ENCODE measurements at regions not wholly inside any gene's neighbourhood (a gene's known extent, or its start where the extent isn't known, plus 50 kb on each side); places are given as distances from the start of the nearest gene placed in this dataset.

- no peak overlapping the region for H2BK15ac ChIP-seq (ENCODE audit: low read depth, low read length)
- ChIA-PET CTCF (no interaction called here), POLR2A (ENCODE audit: unreplicated experiment) (no interaction called here)
- H3K4me3 ChIP-seq (ENCODE audit: insufficient read depth, low read depth, low read length) = no peak overlapping the region
- H3K27me3 ChIP-seq (ENCODE audit: control insufficient read depth, insufficient read depth, low read length) = no peaks in the 10 kb centered on the region
- intact Hi-C loops (cut with micrococcal nuclease) = no loop called here
- no peaks in the 10 kb centered on the region for H3K79me1 ChIP-seq (ENCODE audit: low read depth in 1 of 2, low read length in 2 of 2)
- H2BK5ac ChIP-seq (ENCODE audit: low read depth, low read length, poor library complexity, severe bottlenecking) = no peak overlapping the region
- H3K9me1 ChIP-seq (ENCODE audit: insufficient read depth, low read length) = no peaks in the 10 kb centered on the region
- H3K9me3 ChIP-seq (ENCODE audit: control insufficient read depth, insufficient read depth, low read length) = no peaks in the 10 kb centered on the region
- no peak for TF ChIP-seq RCOR1 (IDR thresholded peaks at IDR 0.05; ENCODE audit: insufficient replicate concordance, low read length)
- no peak for TF ChIP-seq MAZ (IDR thresholded peaks at IDR 0.05; ENCODE audit: borderline replicate concordance, low read depth, low read length)
- no peak for TF ChIP-seq POLR2A (IDR thresholded peaks at IDR 0.05; ENCODE audit: low read depth, low read length)
- no peak for TF ChIP-seq BHLHE40 (IDR thresholded peaks at IDR 0.05; ENCODE audit: low read depth, low read length)
- no peak for TF ChIP-seq NFE2L2 (IDR thresholded peaks at IDR 0.05; ENCODE audit: low read depth, low read length)
- no peak for TF ChIP-seq FOS (IDR thresholded peaks at IDR 0.05; ENCODE audit: low read depth, low read length)
- TF ChIP-seq ELK1 (IDR thresholded peaks at IDR 0.05; ENCODE audit: borderline replicate concordance, low read depth, low read length) = no peak
- no peak for TF ChIP-seq CHD1 (IDR thresholded peaks at IDR 0.05; ENCODE audit: low read depth, low read length)
- TF ChIP-seq MAFK (IDR thresholded peaks at IDR 0.05; ENCODE audit: low read depth, low read length) = no peak
- no peak for TF ChIP-seq RFX5 (IDR thresholded peaks at IDR 0.05; ENCODE audit: low read depth, low read length)
- TF ChIP-seq MXI1 (IDR thresholded peaks at IDR 0.05; ENCODE audit: borderline replicate concordance, low read depth, low read length) = no peak
- no peak for TF ChIP-seq SMC3 (IDR thresholded peaks at IDR 0.05; ENCODE audit: low read depth, low read length)
- no peak for DNase-seq
- no peak overlapping the region for H3K9ac ChIP-seq (ENCODE audit: low read depth, low read length)
- no peak overlapping the region for H3K4ac ChIP-seq (ENCODE audit: low read depth, low read length)
- H3K18ac ChIP-seq (ENCODE audit: low read depth, low read length) = no peak overlapping the region
- no peak overlapping the region for H3K14ac ChIP-seq (replicated peaks; ENCODE audit: low read depth, low read length)
- dilution Hi-C loops (cut with HindIII; ENCODE audit: low sequenced_read_pairs, unreplicated experiment) = no loop called here
- no peak overlapping the region for H2AK5ac ChIP-seq (ENCODE audit: low read depth, low read length)
- no peak overlapping the region for H3K23ac ChIP-seq (ENCODE audit: low read depth, low read length)
- BruUV-seq (replicated peaks) = no TSS peak
- no peak overlapping the region for H4K91ac ChIP-seq (ENCODE audit: insufficient read depth, low read depth, low read length)
- H3K4me1 ChIP-seq (ENCODE audit: control insufficient read depth, insufficient read depth, low read length) = no peaks in the 10 kb centered on the region
- no peaks in the 10 kb centered on the region for H3K36me3 ChIP-seq (ENCODE audit: control insufficient read depth, insufficient read depth, low read length)
- WGBS, 2 experiments (ENCODE audit: extremely low coverage in 2 of 2, insufficient read length in 1 of 2) = no CpG with 5 or more reads among the region's 4 CpGs
- H4K20me1 ChIP-seq (ENCODE audit: insufficient read depth, low read length) = no peaks in the 10 kb centered on the region
- H2BK120ac ChIP-seq (ENCODE audit: low read depth, low read length) = no peak overlapping the region
- H2BK20ac ChIP-seq (ENCODE audit: low read depth, low read length) = no peak overlapping the region
- H3K56ac ChIP-seq (ENCODE audit: extremely low read depth, insufficient read depth, low read length) = no peak overlapping the region
- no peak overlapping the region for H4K5ac ChIP-seq (ENCODE audit: low read depth, low read length)
- in situ Hi-C loops (cut with MboI; ENCODE audit: low sequenced_read_pairs) = no loop called here
- no peak overlapping the region for H2AK9ac ChIP-seq (replicated peaks; ENCODE audit: low read depth, low read length, poor library complexity)
- no peak overlapping the region for H4K8ac ChIP-seq (ENCODE audit: low read depth in 2 of 2, low read length in 2 of 2)
- H2AFZ ChIP-seq (replicated peaks; ENCODE audit: low read length, poor library complexity) = no peak overlapping the region
- no peak overlapping the region for H3K4me2 ChIP-seq (ENCODE audit: low read depth, low read length)
- no peak for ATAC-seq (ENCODE audit: low read depth)
- no peak overlapping the region for H3K27ac ChIP-seq (ENCODE audit: insufficient read depth, low read length)
Measured at GRCh38 chr20:7829031-7829430, 111.2 kb downstream of the HAO1 start.
